Gastrocnemius medialis (tissue), 4 donors: ENCODE measurements at regions not wholly inside any gene's neighbourhood (a gene's known extent, or its start where the extent isn't known, plus 50 kb on each side); places are given as distances from the start of the nearest gene placed in this dataset.

ENCODE experiments used
- ATAC-seq, 2 donors: fragments of 150-250 bp; one replicate each; pipeline ENCODE4 v1.9.1; 2016
- DNase-seq, 2 donors: peaks; one replicate each; pipeline ENCODE4 v3.0.0-alpha.2; 2019
- H3K27ac ChIP-seq, 4 donors: fragments of 200-600 bp; sonication (generic); 1 replicate in 1 of 4; 2 replicates in 3 of 4; pipeline ENCODE4 v1.5.1; 2016 to 2018; ENCODE audit warnings: mild to moderate bottlenecking in 2 of 4, moderate library complexity in 1 of 4
- H3K27me3 ChIP-seq, 3 donors: fragments of 200-600 bp; sonication (generic) in 2 of 3; 1 replicate in 1 of 3; 2 replicates in 2 of 3; pipeline versions ENCODE4 v1.5.1 to v1.6.0; 2016 to 2019; ENCODE audit warnings: mild to moderate bottlenecking in 1 of 3, moderate library complexity in 1 of 3
- H3K36me3 ChIP-seq, 2 donors: fragments of 200-600 bp; sonication (generic) in 1 of 2; one replicate each; pipeline ENCODE4 v1.5.1; 2017 to 2018
- H3K4me1 ChIP-seq, 2 donors: fragments of 200-600 bp; sonication (generic) in 1 of 2; one replicate each; pipeline ENCODE4 v1.5.1; 2016 to 2017; ENCODE audit warnings: mild to moderate bottlenecking in 2 of 2
- H3K4me3 ChIP-seq, 4 donors: fragments of 200-600 bp; sonication (generic) in 3 of 4; 1 replicate in 1 of 4; 2 replicates in 3 of 4; pipeline ENCODE4 v1.5.1; 2016 to 2019; ENCODE audit warnings: mild to moderate bottlenecking in 2 of 4
- H3K9me3 ChIP-seq, 3 donors: fragments of 200-600 bp; sonication (generic) in 2 of 3; 1 replicate in 1 of 3; 2 replicates in 2 of 3; pipeline ENCODE4 v1.5.1; 2016 to 2019
- POLR2A ChIP-seq, 2 donors: fragments of 450-650 bp; IDR thresholded peaks; one replicate each; pipeline ENCODE4 v1.6.1; 2017; ENCODE audit warnings: antibody characterized with exemption in 2 of 2, mild to moderate bottlenecking in 2 of 2, moderate library complexity in 2 of 2
- in situ Hi-C, 4 donors: fragments of 200-750 bp; cut with MboI; loops; one replicate each; pipeline versions ENCODE4 v1.15.0 to v1.8.0; 2017; ENCODE audit warnings: low sequenced_read_pairs in 4 of 4
- intact Hi-C: fragments of 100-400 bp; cut with DNase I; formaldehyde crosslinking; loops from one replicate; pipeline ENCODE4 v1.15.1; 2023; ENCODE audit warnings: low total_unique reads
- TF ChIP-seq, protein P1 (sequence below), 5 experiments: fragments of 450-650 bp in 3 of 5; fragments of 200-600 bp in 2 of 5; sonication (generic) in 2 of 5; IDR thresholded peaks in 4 of 5; conservative IDR thresholded peaks in 1 of 5; 1 replicate in 4 of 5; 2 replicates in 1 of 5; pipeline ENCODE4 v1.5.1; 2016 to 2019; ENCODE audit warnings: antibody characterized with exemption in 5 of 5, mild to moderate bottlenecking in 3 of 5, moderate library complexity in 3 of 5

DNA sequence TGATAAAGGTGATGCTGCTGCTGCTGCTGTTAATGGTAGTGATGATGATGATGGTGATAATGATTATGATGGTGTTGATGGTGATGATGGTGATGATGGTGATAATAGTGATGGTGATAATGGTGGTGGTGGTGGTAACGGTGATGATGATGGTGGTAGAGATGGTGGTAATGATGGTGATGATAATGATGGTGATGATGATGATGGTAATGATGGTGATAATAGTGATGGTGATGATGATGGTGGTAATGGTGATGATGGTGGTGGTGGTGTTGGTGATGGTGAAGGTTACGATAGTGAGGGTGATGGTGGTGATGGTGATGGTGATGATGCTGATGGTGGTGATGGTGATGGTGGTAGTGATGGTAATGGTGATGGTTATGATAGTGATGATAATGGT is 132.3 kb downstream of the TFAP2C start:
- no peaks in the 10 kb centered on the region for H3K4me1 ChIP-seq
- ATAC-seq (no peak), DNase-seq (no peak)
- no peak for TF ChIP-seq POLR2A (IDR thresholded peaks at IDR 0.05)
- TF ChIP-seq, protein P1, sequence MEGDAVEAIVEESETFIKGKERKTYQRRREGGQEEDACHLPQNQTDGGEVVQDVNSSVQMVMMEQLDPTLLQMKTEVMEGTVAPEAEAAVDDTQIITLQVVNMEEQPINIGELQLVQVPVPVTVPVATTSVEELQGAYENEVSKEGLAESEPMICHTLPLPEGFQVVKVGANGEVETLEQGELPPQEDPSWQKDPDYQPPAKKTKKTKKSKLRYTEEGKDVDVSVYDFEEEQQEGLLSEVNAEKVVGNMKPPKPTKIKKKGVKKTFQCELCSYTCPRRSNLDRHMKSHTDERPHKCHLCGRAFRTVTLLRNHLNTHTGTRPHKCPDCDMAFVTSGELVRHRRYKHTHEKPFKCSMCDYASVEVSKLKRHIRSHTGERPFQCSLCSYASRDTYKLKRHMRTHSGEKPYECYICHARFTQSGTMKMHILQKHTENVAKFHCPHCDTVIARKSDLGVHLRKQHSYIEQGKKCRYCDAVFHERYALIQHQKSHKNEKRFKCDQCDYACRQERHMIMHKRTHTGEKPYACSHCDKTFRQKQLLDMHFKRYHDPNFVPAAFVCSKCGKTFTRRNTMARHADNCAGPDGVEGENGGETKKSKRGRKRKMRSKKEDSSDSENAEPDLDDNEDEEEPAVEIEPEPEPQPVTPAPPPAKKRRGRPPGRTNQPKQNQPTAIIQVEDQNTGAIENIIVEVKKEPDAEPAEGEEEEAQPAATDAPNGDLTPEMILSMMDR (IDR thresholded peaks at IDR 0.05 in 4 of 5, conservative IDR thresholded peaks at IDR 0.05 in 1 of 5), result no peak
- H3K27me3 ChIP-seq, result no peaks in the 10 kb centered on the region
- no peak overlapping the region for H3K27ac ChIP-seq
- no peaks in the 10 kb centered on the region for H3K9me3 ChIP-seq
- intact Hi-C loops (no loop called here), in situ Hi-C loops (no loop called here)
- no peaks in the 10 kb centered on the region for H3K36me3 ChIP-seq
- no peak overlapping the region for H3K4me3 ChIP-seq

DNA sequence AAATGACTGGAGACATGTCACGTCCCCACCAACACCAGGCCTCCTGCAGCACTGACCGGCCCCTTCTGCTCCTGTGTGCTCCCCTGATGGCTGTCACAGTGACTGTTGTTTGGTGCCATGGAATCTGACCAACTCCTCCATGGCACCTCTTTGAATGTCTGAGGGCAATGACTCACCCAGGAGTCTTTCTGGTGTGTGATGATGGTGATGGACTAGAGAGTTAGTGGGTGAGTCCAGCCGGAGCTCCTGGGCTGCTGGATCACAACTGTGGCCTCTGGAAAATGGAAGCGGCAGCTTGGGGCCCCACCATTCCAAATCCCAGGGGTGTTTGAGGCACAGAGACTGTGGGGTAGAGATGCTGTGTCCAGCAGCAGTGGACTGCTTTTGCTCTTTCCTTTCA is 133.3 kb downstream of the TFAP2C start:
- intact Hi-C loops (no loop called here), in situ Hi-C loops (no loop called here)
- ATAC-seq (no peak), DNase-seq (no peak)
- Histone ChIP-seq H3K9me3 (no peaks in the 10 kb centered on the region), H3K27ac (no peak overlapping the region), H3K36me3 (no peaks in the 10 kb centered on the region), H3K4me3 (no peak overlapping the region), H3K27me3 (no peaks in the 10 kb centered on the region), H3K4me1 (no peaks in the 10 kb centered on the region)
- no peak for TF ChIP-seq POLR2A (IDR thresholded peaks at IDR 0.05)
- TF ChIP-seq, protein P1 (IDR thresholded peaks at IDR 0.05 in 4 of 5, conservative IDR thresholded peaks at IDR 0.05 in 1 of 5), result no peak

DNA sequence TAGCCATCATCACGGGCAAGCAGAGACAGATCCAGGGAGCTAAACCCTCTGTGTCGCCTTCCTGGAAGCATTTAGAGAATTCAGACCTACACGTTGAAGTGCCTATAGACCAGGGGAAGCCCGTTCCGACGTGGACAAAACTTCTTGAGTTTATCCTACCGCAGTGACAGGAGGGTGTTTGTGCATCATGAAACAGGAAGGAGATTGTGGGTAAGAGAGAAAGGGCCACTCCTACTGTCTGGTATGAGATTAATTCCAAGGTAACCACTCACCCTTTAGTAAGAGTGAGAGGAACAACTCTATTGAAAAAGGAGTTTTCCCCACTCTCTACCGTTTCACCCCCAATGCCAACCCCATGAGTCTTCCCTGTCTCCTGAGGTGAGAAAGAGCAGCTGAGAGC is 133.7 kb downstream of the TFAP2C start:
- Histone ChIP-seq H3K27me3 (no peaks in the 10 kb centered on the region), H3K27ac (no peak overlapping the region), H3K9me3 (no peaks in the 10 kb centered on the region), H3K4me3 (no peak overlapping the region), H3K4me1 (no peaks in the 10 kb centered on the region), H3K36me3 (no peaks in the 10 kb centered on the region)
- DNase-seq (no peak), ATAC-seq (no peak)
- in situ Hi-C loops, result no loop called here
- TF ChIP-seq, protein P1 (IDR thresholded peaks at IDR 0.05 in 4 of 5, conservative IDR thresholded peaks at IDR 0.05 in 1 of 5), result no peak
- no peak for TF ChIP-seq POLR2A (IDR thresholded peaks at IDR 0.05)
- intact Hi-C loops, result no loop called here

DNA sequence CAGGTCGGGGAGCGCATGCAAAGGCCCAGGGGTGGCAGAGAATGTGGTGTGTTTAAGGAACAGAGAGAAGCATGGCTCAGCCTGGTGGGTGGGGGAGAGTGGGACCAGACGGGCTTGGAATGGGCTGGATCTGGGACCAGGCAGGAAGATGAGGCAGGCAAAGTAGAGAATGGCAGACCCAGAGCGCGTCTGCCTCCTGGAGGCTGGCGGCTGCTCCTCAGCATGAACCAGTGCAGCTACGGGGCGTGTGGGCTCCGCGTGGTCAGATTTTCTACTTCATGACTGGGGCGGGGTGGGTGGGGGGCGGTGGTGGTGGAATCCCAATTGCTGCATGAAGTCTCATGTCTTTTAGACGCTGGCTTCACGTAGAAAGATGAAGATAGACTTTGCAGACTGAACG is 135.6 kb downstream of the TFAP2C start:
- H3K27ac ChIP-seq, result no peak overlapping the region
- no peaks in the 10 kb centered on the region for H3K36me3 ChIP-seq
- no peaks in the 10 kb centered on the region for H3K9me3 ChIP-seq
- DNase-seq (no peak), ATAC-seq (no peak)
- TF ChIP-seq POLR2A (IDR thresholded peaks at IDR 0.05), result no peak
- TF ChIP-seq, protein P1 (IDR thresholded peaks at IDR 0.05 in 4 of 5, conservative IDR thresholded peaks at IDR 0.05 in 1 of 5), result no peak
- in situ Hi-C loops (no loop called here), intact Hi-C loops (no loop called here)
- H3K4me3 ChIP-seq, result no peak overlapping the region
- H3K27me3 ChIP-seq, result no peaks in the 10 kb centered on the region
- H3K4me1 ChIP-seq, result no peaks in the 10 kb centered on the region
